GM12865 (cell line): ENCODE measurements at regions not wholly inside any gene's neighbourhood (a gene's known extent, or its start where the extent isn't known, plus 50 kb on each side); places are given as distances from the start of the nearest gene placed in this dataset.

ENCODE experiments used
- DNase-seq: peaks from one replicate; pipeline ENCODE4 v3.0.0; 2010; ENCODE audit warnings: low read depth
- H3K4me3 ChIP-seq: 2 replicates; pipeline ENCODE4 v1.5.1; 2011; ENCODE audit warnings: mild to moderate bottlenecking, low read depth, low read length, control low read depth
- TF ChIP-seq, protein P1 (sequence below): IDR thresholded peaks from 2 replicates; pipeline ENCODE4 v1.5.1; 2011; ENCODE audit warnings: low read length, control low read depth, low read depth, inconsistent platforms; ENCODE audit not compliant: insufficient read depth; ENCODE audit errors: missing control alignments

DNA sequence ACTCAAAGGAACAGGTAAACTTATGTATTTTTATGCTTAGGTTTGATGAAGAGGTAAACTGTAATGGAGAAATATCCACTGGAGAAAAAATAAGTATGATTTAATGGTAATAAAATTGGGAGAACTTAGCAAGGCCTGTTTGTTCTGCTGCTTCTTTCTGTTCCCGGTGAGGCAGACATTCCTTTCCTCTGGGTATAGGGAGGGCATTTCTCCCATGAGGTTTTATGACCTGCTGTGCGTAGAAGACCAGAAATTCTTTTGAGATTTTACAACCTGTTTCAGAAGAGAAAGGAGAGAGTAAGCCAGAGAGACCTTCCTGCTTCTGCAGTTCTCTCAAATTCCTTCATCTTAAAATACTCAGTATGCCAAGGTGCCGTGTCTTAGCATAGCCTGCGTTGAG is 139.4 kb upstream of the RMST start:
- no peak for DNase-seq
- H3K4me3 ChIP-seq: no peak overlapping the region
- TF ChIP-seq, protein P1, sequence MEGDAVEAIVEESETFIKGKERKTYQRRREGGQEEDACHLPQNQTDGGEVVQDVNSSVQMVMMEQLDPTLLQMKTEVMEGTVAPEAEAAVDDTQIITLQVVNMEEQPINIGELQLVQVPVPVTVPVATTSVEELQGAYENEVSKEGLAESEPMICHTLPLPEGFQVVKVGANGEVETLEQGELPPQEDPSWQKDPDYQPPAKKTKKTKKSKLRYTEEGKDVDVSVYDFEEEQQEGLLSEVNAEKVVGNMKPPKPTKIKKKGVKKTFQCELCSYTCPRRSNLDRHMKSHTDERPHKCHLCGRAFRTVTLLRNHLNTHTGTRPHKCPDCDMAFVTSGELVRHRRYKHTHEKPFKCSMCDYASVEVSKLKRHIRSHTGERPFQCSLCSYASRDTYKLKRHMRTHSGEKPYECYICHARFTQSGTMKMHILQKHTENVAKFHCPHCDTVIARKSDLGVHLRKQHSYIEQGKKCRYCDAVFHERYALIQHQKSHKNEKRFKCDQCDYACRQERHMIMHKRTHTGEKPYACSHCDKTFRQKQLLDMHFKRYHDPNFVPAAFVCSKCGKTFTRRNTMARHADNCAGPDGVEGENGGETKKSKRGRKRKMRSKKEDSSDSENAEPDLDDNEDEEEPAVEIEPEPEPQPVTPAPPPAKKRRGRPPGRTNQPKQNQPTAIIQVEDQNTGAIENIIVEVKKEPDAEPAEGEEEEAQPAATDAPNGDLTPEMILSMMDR: no peak

DNA sequence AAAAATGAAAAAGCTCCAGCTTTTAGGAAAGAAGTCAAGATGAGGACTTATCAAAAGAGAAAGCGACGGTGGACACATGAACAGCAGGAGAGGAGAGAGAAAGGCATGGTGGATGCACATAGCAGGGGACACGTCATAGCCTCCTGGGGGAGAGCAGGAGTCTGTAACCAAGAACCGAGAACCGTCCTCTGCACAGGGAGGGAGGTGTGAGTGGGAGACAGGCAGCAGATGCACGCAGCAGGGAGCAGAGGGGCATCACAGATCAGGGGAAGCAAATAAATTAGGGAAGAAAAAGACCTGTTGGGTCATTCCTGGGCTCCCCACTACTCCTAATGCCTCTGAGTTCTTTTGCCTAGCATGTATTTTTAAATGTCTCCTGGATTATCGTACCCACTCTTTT is 138.1 kb upstream of the RMST start:
- no peak overlapping the region for H3K4me3 ChIP-seq
- TF ChIP-seq, protein P1: no peak
- no peak for DNase-seq

DNA sequence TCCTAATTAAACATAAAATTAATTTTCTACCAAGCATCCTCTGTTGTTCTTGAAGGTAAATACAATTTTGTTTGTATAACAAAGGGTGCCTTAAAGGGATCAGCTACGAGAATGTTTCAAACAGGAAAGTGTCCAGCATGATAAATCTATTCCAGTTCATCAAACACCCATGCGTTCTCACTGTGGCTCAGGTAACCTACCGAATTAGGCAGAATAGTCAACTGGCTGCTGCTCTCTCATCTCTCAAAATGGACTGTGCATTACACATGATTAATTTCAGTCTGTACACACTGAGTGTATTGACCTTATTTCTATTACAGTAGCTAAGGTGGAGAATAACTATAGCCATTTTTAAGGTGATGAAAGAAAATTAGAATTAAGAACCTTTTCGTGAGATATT is 127.5 kb upstream of the RMST start:
- H3K4me3 ChIP-seq: no peak overlapping the region
- TF ChIP-seq, protein P1: no peak
- no peak for DNase-seq

DNA sequence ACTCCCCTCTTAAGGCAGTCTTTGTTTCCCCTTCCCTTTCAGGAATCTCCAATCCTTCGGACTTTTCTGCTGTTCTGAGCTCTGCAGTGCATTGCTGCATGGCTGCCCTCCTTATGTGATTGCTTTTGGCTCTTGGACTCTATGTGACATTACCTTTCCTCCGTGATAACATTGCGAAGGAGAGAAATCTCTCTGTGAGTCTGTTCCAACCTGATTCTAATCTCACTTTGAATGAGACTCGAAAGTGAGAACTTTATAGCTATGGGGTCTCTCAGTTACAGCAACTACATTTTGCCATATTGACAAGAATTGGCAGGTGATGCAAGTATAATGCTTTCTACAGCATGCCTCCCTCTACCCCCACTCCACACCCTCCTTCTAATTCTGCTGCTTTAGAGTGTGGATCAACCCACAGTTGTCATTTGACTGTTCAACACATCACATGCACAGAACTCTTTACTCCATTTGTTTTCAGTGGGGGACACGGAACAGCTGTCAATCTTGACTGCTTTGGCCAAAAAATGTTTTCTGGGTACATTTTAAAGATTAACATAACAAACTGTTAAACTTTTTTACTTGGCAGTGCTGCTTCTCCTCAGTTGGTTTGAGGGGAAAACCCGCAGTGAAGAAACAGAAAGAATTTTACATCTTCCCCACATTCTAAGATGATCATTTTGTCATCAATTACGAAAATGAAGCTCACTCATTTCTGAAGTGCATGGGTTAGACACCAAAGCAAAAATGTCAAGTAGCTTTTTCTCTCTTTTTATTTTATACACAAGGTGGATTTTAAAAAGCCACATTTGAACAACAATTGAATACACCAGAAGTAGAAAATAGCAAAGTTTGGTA is 125.5 kb upstream of the RMST start:
- DNase-seq: peak; percentile 17
- TF ChIP-seq, protein P1: no peak
- no peak overlapping the region for H3K4me3 ChIP-seq

DNA sequence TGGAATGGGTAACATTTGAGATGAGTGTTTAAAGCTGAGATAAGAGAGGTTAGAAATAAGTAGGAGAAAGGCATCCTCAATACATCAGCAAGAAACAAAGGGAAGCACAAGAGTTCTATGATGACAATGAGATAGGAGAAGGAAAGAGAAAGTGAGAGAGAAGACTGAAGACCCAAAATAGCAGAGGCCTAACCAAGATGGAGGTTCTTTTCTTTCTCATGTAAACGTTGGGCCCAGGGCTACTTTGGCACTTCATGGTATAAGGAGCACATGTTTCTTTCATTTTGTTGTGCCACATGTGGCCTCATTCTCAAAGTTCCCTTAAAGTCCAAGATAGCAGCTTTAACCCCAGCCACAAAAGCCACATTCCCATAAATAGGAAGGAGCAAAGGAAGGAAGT is 120.5 kb upstream of the RMST start:
- DNase-seq: no peak
- H3K4me3 ChIP-seq: no peak overlapping the region
- TF ChIP-seq, protein P1: no peak

DNA sequence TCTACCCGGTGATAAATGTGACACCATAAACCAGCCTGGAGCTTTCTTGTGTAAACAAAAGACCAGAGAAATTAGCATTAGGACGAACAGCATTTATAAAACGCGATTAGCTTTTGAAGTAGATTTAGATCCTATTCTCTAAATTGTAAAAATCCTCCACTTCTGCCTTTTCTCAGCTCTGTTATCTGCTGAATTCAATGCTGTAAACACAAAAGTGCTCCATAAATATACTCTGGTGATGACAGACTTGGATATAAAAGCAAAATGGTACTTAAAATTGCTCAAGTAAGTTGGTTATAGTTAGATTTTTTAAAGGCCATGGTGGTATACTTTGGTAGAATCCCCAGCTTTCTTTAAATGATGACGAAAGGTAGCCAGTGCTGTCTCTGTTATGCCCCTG is 114.6 kb upstream of the RMST start:
- DNase-seq: no peak
- no peak overlapping the region for H3K4me3 ChIP-seq
- TF ChIP-seq, protein P1: no peak

DNA sequence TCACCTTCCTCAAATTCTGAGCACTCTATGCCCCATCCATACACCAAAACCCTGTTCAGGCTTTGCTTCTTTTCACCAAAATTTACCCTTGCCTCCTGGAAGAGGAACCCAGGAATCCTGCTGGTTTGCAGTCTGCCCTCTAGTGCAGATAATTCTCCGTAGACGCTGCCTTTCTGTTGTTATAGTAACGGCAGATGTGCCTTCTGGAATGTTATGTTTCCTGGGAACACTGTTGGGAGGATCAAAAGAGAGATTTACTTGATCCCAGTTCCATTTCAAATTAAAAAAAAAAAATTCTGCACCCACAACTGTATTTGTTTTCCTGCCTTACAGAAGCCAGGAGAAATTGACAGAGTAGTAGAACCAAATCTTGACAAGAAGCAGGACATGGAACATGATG is 104.2 kb upstream of the RMST start:
- no peak overlapping the region for H3K4me3 ChIP-seq
- TF ChIP-seq, protein P1: no peak
- no peak for DNase-seq
